SW 1271 (cell line): ENCODE measurements at regions not wholly inside any gene's neighbourhood (a gene's known extent, or its start where the extent isn't known, plus 50 kb on each side); places are given as distances from the start of the nearest gene placed in this dataset.

Experiments
- DNase-seq, 2 experiments: peaks; one replicate each; lab custom pipeline; 2025; lab: John Stamatoyannopoulos, UW

GRCh38 chr14:51145246-51145645 lies 50.3 kb upstream of the TRIM9 start:
- no peak for DNase-seq

- DNase-seq = no peak
Observed at GRCh38 chr14:51147183-51147582, 52.3 kb upstream of the TRIM9 start.

DNA sequence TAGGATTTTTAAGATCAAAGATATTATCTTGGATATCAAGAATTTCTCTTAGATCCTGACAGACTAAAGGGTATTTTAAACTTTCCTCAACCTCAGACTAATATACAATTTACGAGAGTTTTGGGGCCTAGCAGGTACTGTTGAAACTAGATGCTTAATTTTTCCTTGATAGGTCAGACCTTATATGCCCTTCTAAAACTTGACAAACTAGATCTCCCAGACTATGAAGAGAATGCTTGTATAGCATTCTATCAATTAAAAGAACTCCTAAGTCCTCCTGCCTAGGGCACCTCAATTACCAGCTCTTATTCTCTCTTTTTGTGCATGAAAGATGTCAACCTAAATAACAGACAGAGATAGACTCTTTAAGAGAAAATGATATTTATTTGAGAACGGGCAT lies 60.4 kb upstream of the TRIM9 start:
- no peak for DNase-seq

- peak in 1 of 2 experiments; percentile 44 for DNase-seq
Observed at GRCh38 chr14:51157012-51157411, 62.1 kb upstream of the TRIM9 start.

DNA sequence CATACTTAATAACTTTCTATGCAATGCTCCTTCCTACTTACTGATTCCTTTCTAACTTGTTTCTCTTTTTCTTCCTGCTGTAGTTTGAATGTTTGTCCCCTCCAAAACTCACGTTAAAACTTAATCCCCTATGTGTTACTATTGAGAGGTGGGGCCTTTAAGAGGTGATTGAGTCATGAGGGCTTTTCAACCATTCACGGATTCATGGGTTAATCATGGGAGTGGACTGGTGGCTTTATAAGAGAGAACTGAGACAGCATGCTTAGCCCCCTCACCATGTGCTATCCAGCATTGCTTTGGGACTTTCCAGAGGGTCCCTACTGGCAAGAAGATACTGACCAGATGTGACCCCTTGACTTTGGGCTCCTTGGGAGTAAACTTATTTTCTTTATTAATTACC lies 66.0 kb upstream of the TRIM9 start:
- DNase-seq = no peak

- DNase-seq = no peak
Observed at GRCh38 chr14:51165415-51165814, 70.5 kb upstream of the TRIM9 start.

DNA sequence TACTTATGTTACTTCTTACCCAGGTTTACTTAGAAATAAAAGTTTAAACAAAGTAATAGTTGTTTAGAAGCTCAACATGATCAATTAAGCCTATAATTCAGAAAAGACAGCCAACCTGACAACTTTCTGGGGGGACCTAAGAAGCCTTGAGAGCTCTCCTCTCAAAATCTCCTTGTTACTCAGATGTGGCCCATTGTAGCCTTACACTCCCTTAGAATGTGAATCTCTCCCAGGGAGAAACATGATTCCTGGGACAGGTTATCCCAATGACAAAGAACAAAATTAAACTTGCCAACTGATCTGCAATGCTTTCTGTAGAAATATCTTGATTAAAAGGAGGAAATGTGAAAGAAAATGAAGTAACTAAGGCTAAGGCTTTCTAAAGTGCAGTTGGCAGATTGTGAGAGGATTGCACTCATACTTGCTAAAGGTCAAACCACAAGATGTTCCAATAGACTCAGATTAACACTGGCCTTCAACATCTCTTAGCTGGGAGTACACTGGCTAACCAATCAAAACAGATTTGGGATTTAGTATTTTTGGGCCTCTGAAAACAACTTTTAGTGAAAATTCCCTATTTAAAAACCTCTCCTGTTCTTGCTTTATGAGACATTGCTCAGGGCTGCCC lies 72.3 kb upstream of the TMX1 start:
- DNase-seq = no peak

GRCh38 chr14:51168215-51168613 lies 71.8 kb upstream of the TMX1 start:
- no peak for DNase-seq

- DNase-seq = no peak
Observed at GRCh38 chr14:51173863-51174262, 66.2 kb upstream of the TMX1 start.

DNA sequence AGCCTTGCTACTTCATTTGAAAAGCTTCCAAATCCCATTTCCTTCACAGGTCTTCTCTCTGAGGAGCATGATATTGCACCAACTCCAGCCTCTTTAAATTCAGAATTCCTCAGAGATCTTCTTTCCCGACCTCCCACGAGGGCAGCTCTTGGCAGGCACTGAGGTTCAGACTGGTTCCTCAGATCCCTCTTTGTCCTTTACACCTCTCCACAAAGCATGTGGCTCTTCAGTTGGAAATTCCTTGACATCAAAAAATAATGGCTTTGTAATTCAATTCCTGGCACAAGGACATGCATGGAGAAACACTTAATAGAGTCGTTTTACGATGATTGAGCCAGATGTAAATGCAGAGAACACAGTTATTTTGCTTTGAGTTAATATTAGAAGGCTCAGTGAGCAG lies 63.2 kb upstream of the TMX1 start:
- DNase-seq = no peak

DNA sequence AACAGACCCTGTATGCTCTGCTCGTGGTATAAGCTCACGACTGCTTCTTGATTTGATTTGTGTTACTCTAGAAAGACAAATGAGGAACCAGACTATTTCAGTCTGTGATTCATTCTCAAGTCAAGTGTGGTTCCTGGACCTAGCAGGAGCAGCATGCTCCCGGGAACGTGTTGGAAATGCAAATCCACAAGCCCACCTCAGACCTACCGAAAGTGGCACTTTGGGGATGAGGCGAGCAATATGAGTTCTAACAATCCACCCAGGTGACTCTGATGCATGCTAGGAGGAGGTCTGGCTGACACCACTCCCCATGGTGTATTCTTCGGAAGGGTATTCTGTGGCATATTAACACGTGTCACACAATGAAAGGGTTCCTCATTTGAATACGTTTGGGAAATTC lies 59.5 kb upstream of the TMX1 start:
- DNase-seq = no peak

GRCh38 chr14:51182131-51182565 lies 57.9 kb upstream of the TMX1 start:
- DNase-seq = no peak

- DNase-seq = no peak
Observed at GRCh38 chr14:51185180-51185579, 54.9 kb upstream of the TMX1 start.

- no peak for DNase-seq
Observed at GRCh38 chr14:51185754-51186153, 54.3 kb upstream of the TMX1 start.

- no peak for DNase-seq
Observed at GRCh38 chr14:51188566-51189185, 51.4 kb upstream of the TMX1 start.

- DNase-seq = no peak
Observed at GRCh38 chr14:51189600-51190376, 50.3 kb upstream of the TMX1 start.
